ENCODE measurements at regions not wholly inside any gene's neighbourhood (a gene's known extent, or its start where the extent isn't known, plus 50 kb on each side); places are given as distances from the start of the nearest gene placed in this dataset.

GRCh38 chr18:22883179-22883578 lies 49.9 kb upstream of the RBBP8 start:
- TF ChIP-seq POLR2A (IDR thresholded peaks at IDR 0.05; ENCODE audit: low read depth, low read length) (no peak), POLR2AphosphoS5 (IDR thresholded peaks at IDR 0.05; ENCODE audit: low read depth, low read length) (no peak), SPI1 (IDR thresholded peaks at IDR 0.05; ENCODE audit: low read depth, low read length) (no peak)
